Immature natural killer cell (primary cell): ENCODE measurements at regions not wholly inside any gene's neighbourhood (a gene's known extent, or its start where the extent isn't known, plus 50 kb on each side); places are given as distances from the start of the nearest gene placed in this dataset.

Experiments used
- DNase-seq, 3 donors: peaks; one replicate each; pipeline ENCODE4 v3.0.0; 2022; ENCODE audit warnings: mixed read lengths in 1 of 3
- H3K27ac Mint-ChIP-seq, 6 donors: one replicate each; pipeline ENCODE4 v1.8.0; 2020; ENCODE audit warnings: mixed read lengths in 6 of 6, mild to moderate bottlenecking in 5 of 6, inconsistent platforms in 4 of 6, moderate library complexity in 3 of 6
- H3K27me3 Mint-ChIP-seq, 3 donors: one replicate each; pipeline ENCODE4 v1.8.0; 2020 to 2021; ENCODE audit warnings: low read depth in 3 of 3, mild to moderate bottlenecking in 3 of 3, mixed read lengths in 3 of 3, moderate library complexity in 3 of 3, inconsistent platforms in 1 of 3
- H3K36me3 Mint-ChIP-seq, 3 donors: one replicate each; pipeline ENCODE4 v1.8.0; 2020; ENCODE audit warnings: mixed read lengths in 3 of 3, inconsistent platforms in 2 of 3, mild to moderate bottlenecking in 2 of 3
- H3K4me1 Mint-ChIP-seq, 2 donors: one replicate each; pipeline ENCODE4 v1.8.0; 2020; ENCODE audit warnings: inconsistent platforms in 2 of 2, mild to moderate bottlenecking in 2 of 2, mixed read lengths in 2 of 2, moderate library complexity in 1 of 2
- H3K4me3 Mint-ChIP-seq, 5 donors: one replicate each; pipeline ENCODE4 v1.8.0; 2020; ENCODE audit warnings: mild to moderate bottlenecking in 5 of 5, mixed read lengths in 5 of 5, inconsistent platforms in 3 of 5, moderate library complexity in 3 of 5
- H3K9me3 Mint-ChIP-seq, 6 donors: one replicate each; pipeline ENCODE4 v1.8.0; 2020; ENCODE audit warnings: mild to moderate bottlenecking in 6 of 6, mixed read lengths in 6 of 6, inconsistent platforms in 4 of 6, moderate library complexity in 3 of 6

GRCh38 chr6:56852260-56853010 lies 102.5 kb upstream of the BEND6 start:
- Mint-ChIP-seq H3K36me3 (no peaks in the 10 kb centered on the region), H3K4me1 (peaks cover 15 to 29% of the 10 kb centered on the region in 2 donors), H3K9me3 (no peaks in the 10 kb centered on the region), H3K4me3 (peak overlapping the region in 3 of 5 donors; percentile 1 to 82 (median 9)), H3K27me3 (peaks cover 0 to 18% (median 15%) of the 10 kb centered on the region in 3 donors), H3K27ac (no peak overlapping the region)
- DNase-seq = no peak

- no peaks in the 10 kb centered on the region for H3K9me3 Mint-ChIP-seq
- peak overlapping the region in 2 of 6 donors; percentile 45 to 48 for H3K27ac Mint-ChIP-seq
- H3K4me1 Mint-ChIP-seq = peaks cover 15 to 29% of the 10 kb centered on the region in 2 donors
- peak overlapping the region; percentile 68 to 88 (median 84) for H3K4me3 Mint-ChIP-seq
- H3K36me3 Mint-ChIP-seq = no peaks in the 10 kb centered on the region
- DNase-seq = peak; percentile 45 to 62 (median 52)
- peaks cover 0 to 18% (median 15%) of the 10 kb centered on the region in 3 donors for H3K27me3 Mint-ChIP-seq
Observed at GRCh38 chr6:56851541-56852259, 103.2 kb upstream of the BEND6 start.

- Mint-ChIP-seq H3K27me3 (peaks cover 0 to 17% (median 15%) of the 10 kb centered on the region in 3 donors), H3K36me3 (no peaks in the 10 kb centered on the region), H3K4me3 (peak overlapping the region; percentile 68 to 88 (median 84)), H3K27ac (peak overlapping the region in 1 of 6 donors; percentile 45), H3K9me3 (no peaks in the 10 kb centered on the region), H3K4me1 (peaks cover 15 to 29% of the 10 kb centered on the region in 2 donors)
- no peak for DNase-seq
Observed at GRCh38 chr6:56851074-56851473, 103.8 kb upstream of the BEND6 start.

- H3K4me1 Mint-ChIP-seq = peaks cover 15 to 29% of the 10 kb centered on the region in 2 donors
- no peaks in the 10 kb centered on the region for H3K36me3 Mint-ChIP-seq
- H3K4me3 Mint-ChIP-seq = peak overlapping the region in 4 of 5 donors; percentile 5 to 88 (median 49)
- no peaks in the 10 kb centered on the region for H3K9me3 Mint-ChIP-seq
- H3K27me3 Mint-ChIP-seq = peaks cover 0 to 17% (median 15%) of the 10 kb centered on the region in 3 donors
- DNase-seq = no peak
- H3K27ac Mint-ChIP-seq = no peak overlapping the region
Observed at GRCh38 chr6:56850626-56851025, 104.3 kb upstream of the BEND6 start.

- Mint-ChIP-seq H3K27me3 (peaks cover 0 to 17% (median 15%) of the 10 kb centered on the region in 3 donors), H3K4me1 (peaks cover 15 to 29% of the 10 kb centered on the region in 2 donors), H3K9me3 (no peaks in the 10 kb centered on the region), H3K36me3 (no peaks in the 10 kb centered on the region), H3K4me3 (peak overlapping the region in 2 of 5 donors; percentile 14 to 17), H3K27ac (no peak overlapping the region)
- no peak for DNase-seq
Observed at GRCh38 chr6:56849896-56850295, 105.0 kb upstream of the BEND6 start.

GRCh38 chr6:56848105-56848504 lies 106.8 kb upstream of the BEND6 start:
- DNase-seq = no peak
- Mint-ChIP-seq H3K27ac (no peak overlapping the region), H3K9me3 (no peaks in the 10 kb centered on the region), H3K36me3 (peaks cover 0 to 4% (median 0%) of the 10 kb centered on the region in 3 donors), H3K4me1 (peaks cover 19 to 35% of the 10 kb centered on the region in 2 donors), H3K27me3 (peaks cover 2 to 19% (median 17%) of the 10 kb centered on the region in 3 donors), H3K4me3 (no peak overlapping the region)

GRCh38 chr6:56845032-56845431 lies 109.9 kb upstream of the BEND6 start:
- peaks cover 10 to 20% of the 10 kb centered on the region in 2 donors for H3K4me1 Mint-ChIP-seq
- no peak overlapping the region for H3K27ac Mint-ChIP-seq
- H3K27me3 Mint-ChIP-seq = peaks cover 4 to 14% (median 10%) of the 10 kb centered on the region in 3 donors
- H3K36me3 Mint-ChIP-seq = peaks cover 0 to 4% (median 0%) of the 10 kb centered on the region in 3 donors
- peaks cover 0 to 4% (median 0%) of the 10 kb centered on the region in 6 donors for H3K9me3 Mint-ChIP-seq
- peak overlapping the region in 3 of 5 donors; percentile 27 to 72 (median 41) for H3K4me3 Mint-ChIP-seq
- DNase-seq = no peak

- Mint-ChIP-seq H3K27ac (no peak overlapping the region), H3K27me3 (peaks cover 4 to 10% (median 8%) of the 10 kb centered on the region in 3 donors), H3K9me3 (peaks cover 0 to 4% (median 0%) of the 10 kb centered on the region in 6 donors), H3K36me3 (peaks cover 0 to 4% (median 0%) of the 10 kb centered on the region in 3 donors), H3K4me3 (peak overlapping the region; percentile 72 to 87 (median 79)), H3K4me1 (peaks cover 10 to 17% of the 10 kb centered on the region in 2 donors)
- peak; percentile 56 to 70 (median 68) for DNase-seq
Observed at GRCh38 chr6:56843476-56844349, 111.2 kb upstream of the BEND6 start.

- peak overlapping the region; percentile 75 to 84 (median 83) for H3K4me3 Mint-ChIP-seq
- H3K4me1 Mint-ChIP-seq = peaks cover 10 to 17% of the 10 kb centered on the region in 2 donors
- H3K27ac Mint-ChIP-seq = no peak overlapping the region
- H3K27me3 Mint-ChIP-seq = peaks cover 4 to 10% (median 8%) of the 10 kb centered on the region in 3 donors
- H3K9me3 Mint-ChIP-seq = peaks cover 0 to 4% (median 0%) of the 10 kb centered on the region in 6 donors
- peak in 1 of 3 donors; percentile 1 for DNase-seq
- peaks cover 0 to 4% (median 0%) of the 10 kb centered on the region in 3 donors for H3K36me3 Mint-ChIP-seq
Observed at GRCh38 chr6:56842686-56843475, 112.0 kb upstream of the BEND6 start.

- no peak overlapping the region for H3K27ac Mint-ChIP-seq
- H3K9me3 Mint-ChIP-seq = peaks cover 0 to 4% (median 0%) of the 10 kb centered on the region in 6 donors
- no peak overlapping the region for H3K4me3 Mint-ChIP-seq
- H3K4me1 Mint-ChIP-seq = peaks cover 10 to 17% of the 10 kb centered on the region in 2 donors
- H3K27me3 Mint-ChIP-seq = peaks cover 4 to 10% (median 6%) of the 10 kb centered on the region in 3 donors
- peaks cover 0 to 4% (median 0%) of the 10 kb centered on the region in 3 donors for H3K36me3 Mint-ChIP-seq
- DNase-seq = no peak
Observed at GRCh38 chr6:56841751-56842150, 113.2 kb upstream of the BEND6 start.

- peaks cover 10 to 17% of the 10 kb centered on the region in 2 donors for H3K4me1 Mint-ChIP-seq
- H3K27me3 Mint-ChIP-seq = peaks cover 4 to 10% (median 6%) of the 10 kb centered on the region in 3 donors
- H3K9me3 Mint-ChIP-seq = peaks cover 0 to 4% (median 0%) of the 10 kb centered on the region in 6 donors
- H3K4me3 Mint-ChIP-seq = no peak overlapping the region
- H3K27ac Mint-ChIP-seq = no peak overlapping the region
- no peak for DNase-seq
- H3K36me3 Mint-ChIP-seq = peaks cover 0 to 4% (median 0%) of the 10 kb centered on the region in 3 donors
Observed at GRCh38 chr6:56841381-56841749, 113.5 kb upstream of the BEND6 start.
